GM12878 (cell line): ENCODE measurements at regions not wholly inside any gene's neighbourhood (a gene's known extent, or its start where the extent isn't known, plus 50 kb on each side); places are given as distances from the start of the nearest gene placed in this dataset.

Experiments used
- ATAC-seq: fragments of 200-7000 bp; cut with Tn5 transposase; 3 replicates; pipeline ENCODE4 v1.9.1; 2020; ENCODE audit warnings: mild to moderate bottlenecking, moderate library complexity
- BruUV-seq: library from RNA; stranded (reverse); fragments of 400-500 nt; replicated peaks from 2 replicates; lab custom pipeline; 2021; lab: Mats Ljungman, UMichigan
- CTCF ChIA-PET: fragments of 300-600 bp; sonication (Branson Sonifier 250); formaldehyde crosslinking; extraction: SDS; loops from one replicate; lab custom pipeline; 2021; ENCODE audit warnings: inconsistent platforms; lab: Yijun Ruan, JAX
- POLR2A ChIA-PET: fragments of 350-600 bp; formaldehyde crosslinking; extraction: SDS; loops from one replicate; lab custom pipeline; 2021; ENCODE audit warnings: inconsistent platforms; lab: Charles Lee
- RAD21 ChIA-PET: fragments of 300-600 bp; sonication (Branson Sonifier 250); formaldehyde crosslinking; loops from one replicate; lab custom pipeline; 2023; ENCODE audit warnings: antibody characterized with exemption; ENCODE audit not compliant: unreplicated experiment; lab: Charles Lee
- SMC1A ChIA-PET: fragments of 300-600 bp; sonication (Branson Sonifier 250); formaldehyde crosslinking; loops from one replicate; lab custom pipeline; 2023; ENCODE audit not compliant: unreplicated experiment, uncharacterized antibody; lab: Charles Lee
- DNase-seq: peaks from one replicate; pipeline ENCODE4 v3.0.0-alpha.2; 2011; ENCODE audit warnings: low read depth, low spot score
- FAIRE-seq: peaks from 3 replicates; lab custom pipeline; 2011; peaks lifted over from hg19 to GRCh38; lab: Jason Lieb, UNC
- H2AFZ ChIP-seq: 2 replicates; pipeline ENCODE4 v1.6.0; 2011; ENCODE audit warnings: low read depth, low read length, control low read depth; ENCODE audit not compliant: control insufficient read depth
- H3K27ac ChIP-seq: 2 replicates; pipeline ENCODE4 v1.5.1; 2011; ENCODE audit warnings: control low read depth; ENCODE audit not compliant: control insufficient read depth, insufficient read depth
- H3K27me3 ChIP-seq, 2 experiments: replicated peaks in 1 of 2; 2 replicates each; pipeline versions ENCODE4 v1.6.0 to v1.6.1; 2011; ENCODE audit warnings: low read length in 1 of 2; ENCODE audit not compliant: control insufficient read depth in 2 of 2, insufficient read depth in 2 of 2
- H3K36me3 ChIP-seq, 2 experiments: 2 replicates each; pipeline ENCODE4 v1.5.1; 2011; ENCODE audit warnings: low read length in 1 of 2; ENCODE audit not compliant: control insufficient read depth in 2 of 2, insufficient read depth in 2 of 2
- H3K4me1 ChIP-seq: 2 replicates; pipeline ENCODE4 v1.6.1; 2011; ENCODE audit warnings: mild to moderate bottlenecking, low read length, moderate library complexity, mixed read lengths; ENCODE audit not compliant: control insufficient read depth, insufficient read depth
- H3K4me2 ChIP-seq: 2 replicates; pipeline ENCODE4 v1.6.0; 2011; ENCODE audit warnings: control low read depth; ENCODE audit not compliant: control insufficient read depth, insufficient read depth
- H3K4me3 ChIP-seq: fragments of 200-600 bp; sonication (generic); 2 replicates; pipeline ENCODE4 v1.5.1; 2016
- H3K79me2 ChIP-seq: 2 replicates; pipeline ENCODE4 v1.6.0; 2011; ENCODE audit warnings: low read length; ENCODE audit not compliant: control insufficient read depth, insufficient read depth
- H3K9ac ChIP-seq: 2 replicates; pipeline ENCODE4 v1.8.0; 2011; ENCODE audit warnings: low read length, control low read depth, mixed read lengths; ENCODE audit not compliant: control insufficient read depth, insufficient read depth
- H3K9me3 ChIP-seq: replicated peaks from 3 replicates; pipeline ENCODE4 v1.5.1; 2011; ENCODE audit warnings: mild to moderate bottlenecking, low read length; ENCODE audit not compliant: control insufficient read depth, insufficient read depth
- H4K20me1 ChIP-seq: 2 replicates; pipeline ENCODE4 v1.6.0; 2011; ENCODE audit not compliant: control insufficient read depth, insufficient read depth
- ATF2 ChIP-seq: IDR thresholded peaks from 2 replicates; pipeline ENCODE4 v1.6.1; 2012; ENCODE audit warnings: low read length, inconsistent platforms
- EGR1 ChIP-seq, 2 experiments: IDR thresholded peaks; 1 replicate in 1 of 2; 2 replicates in 1 of 2; pipeline ENCODE4 v1.6.1; 2011 to 2012; ENCODE audit warnings: low read depth in 2 of 2, low read length in 2 of 2, borderline replicate concordance in 1 of 2, mild to moderate bottlenecking in 1 of 2, moderate library complexity in 1 of 2
- MTA2 ChIP-seq: fragments of 450-650 bp; IDR thresholded peaks from 2 replicates; pipeline ENCODE4 v1.6.1; 2016; ENCODE audit warnings: low read depth, mild to moderate bottlenecking, moderate library complexity
- NFIC ChIP-seq: IDR thresholded peaks from 2 replicates; pipeline ENCODE4 v1.6.1; 2012; ENCODE audit warnings: low read depth, mild to moderate bottlenecking, inconsistent platforms, low read length, moderate library complexity
- POU2F2 ChIP-seq: IDR thresholded peaks from 3 replicates; pipeline ENCODE4 v1.6.1; 2011; ENCODE audit warnings: low read depth, mild to moderate bottlenecking, low read length, borderline replicate concordance
- YY1 ChIP-seq: IDR thresholded peaks from 2 replicates; pipeline ENCODE4 v1.6.1; 2011; ENCODE audit warnings: low read depth, mild to moderate bottlenecking, low read length
- ZNF687 ChIP-seq: fragments of 450-650 bp; IDR thresholded peaks from 2 replicates; pipeline ENCODE4 v1.6.1; 2017; ENCODE audit warnings: mild to moderate bottlenecking, moderate library complexity
- WGBS: methylation state at CpG from one replicate; pipeline ENCODE4 v1.1.6; 2016; ENCODE audit warnings: low lambda C conversion rate; ENCODE audit not compliant: insufficient replicate concordance, insufficient coverage; ENCODE audit errors: missing lambda C conversion rate; 5-methylcytosine and 5-hydroxymethylcytosine counted together
- in situ Hi-C: fragments of 300-500 bp; cut with MboI; formaldehyde crosslinking; loops from 9 replicates; pipeline ENCODE4 v1.14.3; 2018; ENCODE audit warnings: mixed read lengths
- intact Hi-C: fragments of 100-400 bp; cut with micrococcal nuclease; formaldehyde crosslinking; loops from one replicate; pipeline ENCODE4 v1.14.2; 2022; ENCODE audit not compliant: unreplicated experiment

- no peak overlapping the region for H3K27ac ChIP-seq
- no peak for ATAC-seq
- no peaks in the 10 kb centered on the region for H4K20me1 ChIP-seq
- intact Hi-C loops: no loop called here
- H3K27me3 ChIP-seq: peaks cover 0 to 2% of the 10 kb centered on the region in 2 experiments; a peak in 1 of 4 replicates
- H3K79me2 ChIP-seq: no peaks in the 10 kb centered on the region
- H3K36me3 ChIP-seq: no peaks in the 10 kb centered on the region
- BruUV-seq: no TSS peak
- H3K9ac ChIP-seq: no peak overlapping the region
- no peak overlapping the region for H3K4me3 ChIP-seq
- CTCF ChIA-PET: no interaction called here
- no peak overlapping the region for H2AFZ ChIP-seq
- SMC1A ChIA-PET: no interaction called here
- in situ Hi-C loops: no loop called here
- no peak for DNase-seq
- 0% methylated on average over 1 of the region's 1 CpG for WGBS
- no peaks in the 10 kb centered on the region for H3K4me1 ChIP-seq
- POLR2A ChIA-PET: no interaction called here
- no peak overlapping the region for H3K4me2 ChIP-seq
- RAD21 ChIA-PET: no interaction called here
- H3K9me3 ChIP-seq: peaks cover 2% of the 10 kb centered on the region; the same call in 2 of the 3 replicates
- no peak for FAIRE-seq
- TF ChIP-seq MTA2 (no peak), ZNF687 (no peak), YY1 (no peak), ATF2 (no peak), NFIC (no peak), POU2F2 (no peak), EGR1 (IDR thresholded peaks at IDR 0.05; ENCODE audit: borderline replicate concordance in 1 of 2, low read depth in 2 of 2, low read length in 2 of 2) (no peak)
These were observed 88.2 kb upstream of the TP53I11 start for GRCh38 chr11:45038923-45039322.
